Stimulated activated naive CD8-positive, alpha-beta T cell treated with anti-CD3 and anti-CD28 coated beads, Interleukin-15, amount 100 ng/mL, for 72 hours (primary cell): ENCODE measurements at regions not wholly inside any gene's neighbourhood (a gene's known extent, or its start where the extent isn't known, plus 50 kb on each side); places are given as distances from the start of the nearest gene placed in this dataset.
A peak's percentile ranks its signal among the peaks of the same experiment; 100 is the strongest.

ENCODE experiments used
- ATAC-seq: fragments of 150-1000 bp; cut with Tn5 transposase; 2 replicates; pipeline ENCODE4 v1.10.0; 2021; ENCODE audit warnings: mild to moderate bottlenecking, moderate library complexity
- DNase-seq, 2 donors: peaks; one replicate each; pipeline ENCODE4 v3.0.0; 2021 to 2022
- H3K27ac Mint-ChIP-seq, 2 donors: one replicate each; pipeline ENCODE4 v1.8.0; 2022; ENCODE audit warnings: mild to moderate bottlenecking in 2 of 2, mixed read lengths in 2 of 2, moderate library complexity in 2 of 2
- H3K27me3 Mint-ChIP-seq: one replicate; pipeline ENCODE4 v1.8.0; 2022; ENCODE audit warnings: mixed read lengths
- H3K4me1 Mint-ChIP-seq: one replicate; pipeline ENCODE4 v1.8.0; 2022; ENCODE audit warnings: mild to moderate bottlenecking, mixed read lengths
- H3K4me3 Mint-ChIP-seq, 2 donors: one replicate each; pipeline ENCODE4 v1.8.0; 2022; ENCODE audit warnings: mild to moderate bottlenecking in 2 of 2, mixed read lengths in 2 of 2, moderate library complexity in 1 of 2
- H3K9me3 Mint-ChIP-seq, 2 donors: one replicate each; pipeline ENCODE4 v1.8.0; 2022; ENCODE audit warnings: mixed read lengths in 2 of 2

- Mint-ChIP-seq H3K4me1 (peaks cover 13% of the 10 kb centered on the region), H3K4me3 (no peak overlapping the region), H3K9me3 (no peaks in the 10 kb centered on the region), H3K27me3 (peaks cover 36% of the 10 kb centered on the region), H3K27ac (no peak overlapping the region)
- ATAC-seq (no peak), DNase-seq (no peak)
Observed at GRCh38 chr1:47703981-47704596, 266.2 kb downstream of the FOXD2 start.

- no peak overlapping the region for H3K27ac Mint-ChIP-seq
Observed at GRCh38 chr1:47705517-47706130, 267.8 kb downstream of the FOXD2 start.

GRCh38 chr1:47707503-47707902 lies 269.7 kb downstream of the FOXD2 start:
- H3K4me1 Mint-ChIP-seq = peaks cover 33% of the 10 kb centered on the region
- DNase-seq (no peak), ATAC-seq (no peak)
- peaks cover 70% of the 10 kb centered on the region for H3K27me3 Mint-ChIP-seq
- H3K27ac Mint-ChIP-seq = no peak overlapping the region
- no peaks in the 10 kb centered on the region for H3K9me3 Mint-ChIP-seq
- no peak overlapping the region for H3K4me3 Mint-ChIP-seq

More at GRCh38 chr1:47705517-47706130, 267.8 kb downstream of the FOXD2 start:
- ATAC-seq = no peak
- H3K4me3 Mint-ChIP-seq = no peak overlapping the region
- DNase-seq = no peak
- H3K27me3 Mint-ChIP-seq = peaks cover 51% of the 10 kb centered on the region
- peaks cover 28% of the 10 kb centered on the region for H3K4me1 Mint-ChIP-seq
- H3K9me3 Mint-ChIP-seq = no peaks in the 10 kb centered on the region

- no peak for ATAC-seq
- peaks cover 76% of the 10 kb centered on the region for H3K27me3 Mint-ChIP-seq
- H3K9me3 Mint-ChIP-seq = no peaks in the 10 kb centered on the region
- H3K4me1 Mint-ChIP-seq = peaks cover 33% of the 10 kb centered on the region
- peak overlapping the region in 1 of 2 donors; percentile 11 for H3K4me3 Mint-ChIP-seq
- no peak for DNase-seq
- H3K27ac Mint-ChIP-seq = no peak overlapping the region
Observed at GRCh38 chr1:47708019-47708535, 270.2 kb downstream of the FOXD2 start.

GRCh38 chr1:47708658-47709018 lies 270.8 kb downstream of the FOXD2 start:
- H3K27me3 Mint-ChIP-seq = peaks cover 81% of the 10 kb centered on the region
- ATAC-seq = no peak
- no peak for DNase-seq
- peak overlapping the region; percentile 62 for H3K4me3 Mint-ChIP-seq
- H3K4me1 Mint-ChIP-seq = peaks cover 33% of the 10 kb centered on the region
- H3K27ac Mint-ChIP-seq = no peak overlapping the region
- H3K9me3 Mint-ChIP-seq = no peaks in the 10 kb centered on the region

GRCh38 chr1:47709019-47709871 lies 271.4 kb downstream of the FOXD2 start:
- Mint-ChIP-seq H3K27me3 (peaks cover 87% of the 10 kb centered on the region), H3K4me1 (peaks cover 33% of the 10 kb centered on the region), H3K9me3 (no peaks in the 10 kb centered on the region), H3K4me3 (peak overlapping the region; percentile 35 to 62), H3K27ac (no peak overlapping the region)
- peak; percentile 23 for DNase-seq
- ATAC-seq = peak; percentile 47

- Mint-ChIP-seq H3K9me3 (no peaks in the 10 kb centered on the region), H3K27me3 (peaks cover 91% of the 10 kb centered on the region), H3K4me1 (peaks cover 33% of the 10 kb centered on the region), H3K27ac (no peak overlapping the region), H3K4me3 (peak overlapping the region; percentile 29 to 61)
- ATAC-seq = peak; percentile 19
- DNase-seq = no peak
Observed at GRCh38 chr1:47709872-47710231, 272.0 kb downstream of the FOXD2 start.

- no peak overlapping the region for H3K27ac Mint-ChIP-seq
- peaks cover 93% of the 10 kb centered on the region for H3K27me3 Mint-ChIP-seq
- H3K9me3 Mint-ChIP-seq = no peaks in the 10 kb centered on the region
- H3K4me3 Mint-ChIP-seq = peak overlapping the region in 1 of 2 donors; percentile 29
- H3K4me1 Mint-ChIP-seq = peaks cover 33% of the 10 kb centered on the region
- ATAC-seq = peak; percentile 74
- peak; percentile 74 to 77 for DNase-seq
Observed at GRCh38 chr1:47710329-47711071, 272.7 kb downstream of the FOXD2 start.
